HG03575 (cell line): ENCODE measurements at regions not wholly inside any gene's neighbourhood (a gene's known extent, or its start where the extent isn't known, plus 50 kb on each side); places are given as distances from the start of the nearest gene placed in this dataset.
"Not testable (repeated sequence)": the region's sequence is repeated elsewhere in the genome, so short reads cannot be mapped to it uniquely, and the experiment has no call there.

ENCODE experiments used
- ATAC-seq: cut with Tn5 transposase; IDR thresholded peaks from one replicate; pipeline ENCODE4 v1.9.1; 2021; ENCODE audit not compliant: unreplicated experiment, insufficient number of reproducible peaks, low FRiP score; ENCODE audit errors: extremely low read depth

DNA sequence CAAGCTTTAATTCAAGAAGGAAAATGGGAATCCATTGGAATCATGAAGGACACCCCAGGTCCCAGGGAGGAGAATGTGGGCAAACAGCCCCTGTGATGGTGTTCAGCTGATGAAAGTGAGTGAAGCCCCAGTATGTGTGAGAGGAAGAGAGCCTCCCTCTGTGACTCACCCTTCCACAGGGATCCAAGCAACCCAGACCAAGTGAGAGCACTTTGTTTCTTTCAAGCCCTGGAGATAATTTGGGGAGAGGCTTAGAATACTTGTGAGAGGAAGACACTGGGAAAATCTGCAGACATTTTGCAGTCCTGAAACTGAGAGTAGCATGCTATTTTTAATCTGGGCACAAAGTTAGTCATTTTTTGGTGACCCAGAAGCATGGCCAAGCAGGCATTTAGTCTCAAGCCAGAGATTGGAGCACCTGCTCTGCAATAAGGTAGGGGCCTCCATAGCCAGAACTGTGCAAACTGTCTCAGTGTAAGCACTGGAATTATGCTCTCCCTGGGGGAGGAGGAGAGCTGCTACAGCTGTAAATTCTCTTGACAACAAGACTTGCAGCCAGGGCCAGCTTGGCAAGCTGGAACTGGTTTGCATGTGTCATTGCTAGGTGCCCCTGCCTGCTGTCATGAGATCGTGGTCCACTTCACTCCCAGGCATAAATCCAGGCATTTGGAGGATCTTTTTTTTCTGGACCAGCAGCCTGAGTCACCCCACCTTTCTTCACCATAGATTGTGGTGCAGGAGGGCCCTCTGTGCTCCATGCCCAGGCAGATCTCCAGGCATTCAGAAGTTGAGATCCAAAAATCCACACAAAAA, 537.8 kb upstream of the DPPA4 start:
- no peak for ATAC-seq

DNA sequence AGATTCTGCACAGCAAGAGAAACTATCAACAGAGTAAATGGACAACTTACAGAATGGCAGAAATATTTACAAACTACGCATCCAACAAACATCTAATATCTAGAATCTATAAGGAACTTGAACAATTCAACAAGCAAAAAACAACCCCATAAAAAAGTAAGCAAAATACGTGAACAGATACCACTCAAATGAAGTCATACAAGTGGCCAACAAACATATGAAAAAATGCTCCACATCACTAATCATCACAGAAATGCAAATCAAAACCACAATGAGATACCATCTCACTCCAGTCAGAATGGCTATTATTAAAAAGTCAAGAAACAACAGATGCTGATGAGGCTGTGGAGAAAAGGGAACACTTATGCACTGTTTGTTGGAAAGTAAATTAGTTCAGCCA, 540.3 kb upstream of the DPPA4 start:
- ATAC-seq, result not testable (repeated sequence)

DNA sequence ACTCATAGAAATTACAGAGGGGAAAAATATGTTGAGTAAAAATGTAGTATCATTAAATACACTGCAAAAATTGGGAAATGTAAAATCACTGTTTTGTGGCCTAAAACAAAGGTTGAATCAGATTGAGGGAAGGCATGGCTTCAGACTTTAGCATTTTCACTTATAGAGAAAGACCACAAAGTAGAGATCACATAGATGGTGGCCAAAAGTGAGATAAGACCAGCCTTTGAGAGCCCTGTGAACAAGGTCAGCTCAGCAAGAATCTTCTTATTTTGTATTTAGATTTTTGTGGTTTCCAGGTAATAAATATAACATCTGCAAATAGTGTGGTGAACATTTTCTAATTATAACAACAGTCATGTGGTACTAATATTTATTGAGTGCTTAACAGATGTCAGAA, 544.8 kb upstream of the DPPA4 start:
- ATAC-seq, result no peak

DNA sequence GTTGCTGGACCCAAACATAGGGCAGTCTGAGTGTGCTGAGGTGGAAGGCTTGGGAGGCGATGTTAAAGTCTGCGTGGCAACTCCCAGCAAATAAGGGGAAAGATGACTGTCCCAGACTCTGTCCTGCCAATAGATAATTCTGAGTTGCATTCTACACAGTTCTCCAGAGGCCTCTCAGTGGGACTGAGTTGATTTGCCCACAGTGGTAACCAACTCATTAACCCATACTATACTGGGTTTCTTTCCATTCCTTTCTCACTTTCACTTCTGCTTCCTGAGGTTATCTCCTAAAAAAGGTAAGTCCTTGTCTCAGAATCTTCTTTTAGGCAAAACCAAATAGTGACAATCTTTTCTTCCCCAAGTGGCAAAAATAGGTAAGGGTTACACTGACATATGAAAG, 549.9 kb upstream of the DPPA4 start:
- no peak for ATAC-seq

DNA sequence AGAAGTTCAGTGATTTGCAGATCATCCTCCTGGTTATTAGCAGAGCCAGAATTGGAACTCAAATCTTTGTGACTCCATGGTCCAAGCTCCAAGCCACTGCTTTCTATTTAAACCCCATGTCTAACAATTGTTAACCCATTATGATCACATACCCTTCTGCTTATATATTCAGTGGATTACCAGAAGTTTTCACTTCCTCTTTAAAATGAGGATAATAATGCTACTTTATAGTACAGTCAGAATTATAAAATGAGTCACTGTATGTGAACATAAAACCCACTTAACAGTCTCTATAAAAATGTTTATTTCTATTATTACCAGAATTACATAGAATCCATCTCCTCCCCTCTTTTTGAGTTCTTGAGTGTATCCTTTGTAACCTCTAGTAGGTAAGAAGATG, 550.7 kb upstream of the DPPA4 start:
- ATAC-seq, result no peak

DNA sequence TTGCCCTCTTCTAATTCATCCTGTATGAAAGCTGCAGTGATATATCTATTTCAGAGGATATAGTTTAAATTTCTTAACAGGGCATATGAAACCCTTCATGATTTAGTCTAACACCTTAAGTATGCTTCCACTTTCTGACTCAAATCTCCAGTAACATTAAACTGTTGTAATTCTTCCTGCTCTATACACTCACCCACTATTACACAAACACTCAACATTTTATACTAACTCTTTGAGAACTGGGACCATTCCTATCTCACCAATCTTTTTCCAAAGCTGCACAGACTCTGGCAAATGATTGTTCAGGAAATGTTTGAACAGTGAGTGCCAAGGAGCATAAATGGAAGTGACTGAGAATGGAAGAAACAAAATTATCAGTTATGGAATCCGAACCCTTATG, 560.4 kb upstream of the DPPA4 start:
- no peak for ATAC-seq

DNA sequence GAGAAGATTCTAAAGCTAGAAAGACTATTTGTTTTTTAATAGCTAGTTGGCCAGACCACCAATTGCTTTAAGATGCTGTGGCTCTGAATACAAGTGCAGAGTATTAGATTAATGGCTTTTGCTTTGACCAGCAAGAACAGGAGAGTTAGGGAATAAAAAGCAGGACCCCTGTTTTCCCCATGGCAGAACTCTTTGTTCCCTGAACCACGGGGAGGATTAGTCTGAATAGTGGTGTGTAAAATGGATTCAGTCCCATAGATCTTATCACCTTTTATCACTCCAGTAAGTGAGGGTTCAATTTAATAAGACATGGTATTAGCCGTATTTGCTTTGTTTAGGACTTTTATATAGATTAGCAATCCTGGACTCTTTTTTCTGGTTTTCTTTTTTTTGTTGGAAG, 562.6 kb upstream of the DPPA4 start:
- no peak for ATAC-seq

DNA sequence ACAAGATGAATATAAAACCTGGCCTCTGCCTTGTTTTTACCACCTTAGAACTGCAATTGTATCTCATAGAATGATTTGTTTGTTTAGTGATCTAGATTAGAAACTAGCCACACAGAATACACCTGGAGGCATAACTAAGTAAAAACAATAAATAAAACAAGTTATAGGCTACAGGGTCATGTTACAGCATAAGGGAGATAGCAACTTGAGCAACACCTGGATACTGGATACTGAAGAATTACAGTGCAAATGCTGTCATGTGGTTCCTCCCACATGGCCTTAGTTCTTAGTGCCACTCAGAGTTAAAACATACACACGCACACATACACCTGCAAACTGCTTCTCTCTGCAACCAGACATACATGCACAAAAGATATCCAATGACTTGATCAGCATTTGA, 563.4 kb upstream of the DPPA4 start:
- no peak for ATAC-seq

DNA sequence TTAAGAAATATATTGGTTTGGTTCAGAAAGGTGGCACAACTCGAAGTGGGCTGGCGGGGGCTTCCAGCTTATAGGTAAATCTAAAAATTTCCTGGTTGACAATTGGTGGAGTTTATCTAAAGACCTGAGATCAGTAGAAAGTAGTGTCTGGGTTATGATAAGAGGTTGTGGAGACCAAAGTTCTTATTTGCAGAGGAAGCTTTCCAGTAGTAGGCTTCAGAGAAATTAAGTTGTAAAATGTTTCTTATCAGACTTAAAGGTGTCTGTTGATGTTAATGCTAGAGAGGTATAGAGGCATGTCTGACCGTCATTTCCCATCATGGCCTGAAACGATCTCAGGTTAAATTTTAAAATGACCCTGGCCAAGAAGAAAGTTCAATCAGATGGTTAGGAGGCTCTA, 565.2 kb upstream of the DPPA4 start:
- ATAC-seq, result no peak

DNA sequence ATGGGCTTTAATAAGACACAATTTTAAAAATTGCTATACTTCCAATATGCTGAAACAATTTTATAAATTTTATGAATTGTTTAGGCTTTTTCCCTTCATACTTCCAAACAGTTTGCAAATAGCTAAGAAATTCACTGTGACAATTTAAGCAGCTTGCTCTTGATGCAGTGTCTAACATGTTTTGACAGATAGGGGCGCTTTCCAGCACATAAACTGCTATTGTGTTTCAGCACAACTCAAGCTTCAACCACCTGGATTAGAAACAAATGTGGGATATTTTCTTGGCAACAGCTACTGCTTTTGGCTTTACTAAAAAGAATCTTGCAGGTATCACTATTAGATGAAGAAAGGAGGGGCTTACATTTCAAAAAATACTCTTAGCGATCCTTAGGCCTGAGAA, 565.8 kb upstream of the DPPA4 start:
- no peak for ATAC-seq

DNA sequence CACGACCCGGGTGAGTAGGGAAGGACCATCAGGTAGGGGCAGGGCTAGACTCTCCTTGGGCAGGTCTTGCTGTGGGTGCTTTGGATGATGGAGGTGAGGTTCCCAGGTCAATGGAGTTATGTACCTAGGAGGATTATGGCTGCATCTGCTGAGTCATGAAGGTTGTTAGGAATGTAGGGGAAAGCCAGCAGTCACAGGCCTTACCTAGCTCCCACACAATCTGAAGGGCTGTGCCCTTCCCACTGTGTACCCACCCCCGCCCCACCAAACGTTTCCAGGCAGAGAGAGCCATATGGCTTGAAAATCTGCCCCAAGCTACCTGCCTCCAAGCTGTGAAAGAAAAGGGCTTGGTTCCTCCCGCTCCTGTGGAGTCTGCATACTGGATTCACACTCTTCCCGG, 573.4 kb upstream of the DPPA4 start:
- no peak for ATAC-seq

DNA sequence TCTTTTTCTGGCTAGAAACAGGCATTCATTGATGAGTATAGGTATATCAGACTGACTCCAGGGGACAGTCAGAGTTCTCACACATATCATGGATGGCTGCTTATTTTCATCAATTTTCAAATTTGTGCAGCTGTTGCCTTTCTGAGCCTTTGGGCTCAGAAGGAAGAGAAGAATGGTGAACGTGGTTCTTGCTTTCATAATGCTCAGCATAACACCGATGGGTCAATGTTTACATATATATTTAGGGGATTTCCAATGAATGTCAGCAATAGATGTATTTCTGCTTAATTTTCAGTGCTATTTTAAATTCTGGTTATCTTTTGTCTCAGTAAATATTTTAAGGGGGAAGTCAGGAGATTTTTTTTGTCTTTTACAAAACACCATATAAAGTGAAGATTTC, 581.4 kb upstream of the DPPA4 start:
- ATAC-seq, result no peak

DNA sequence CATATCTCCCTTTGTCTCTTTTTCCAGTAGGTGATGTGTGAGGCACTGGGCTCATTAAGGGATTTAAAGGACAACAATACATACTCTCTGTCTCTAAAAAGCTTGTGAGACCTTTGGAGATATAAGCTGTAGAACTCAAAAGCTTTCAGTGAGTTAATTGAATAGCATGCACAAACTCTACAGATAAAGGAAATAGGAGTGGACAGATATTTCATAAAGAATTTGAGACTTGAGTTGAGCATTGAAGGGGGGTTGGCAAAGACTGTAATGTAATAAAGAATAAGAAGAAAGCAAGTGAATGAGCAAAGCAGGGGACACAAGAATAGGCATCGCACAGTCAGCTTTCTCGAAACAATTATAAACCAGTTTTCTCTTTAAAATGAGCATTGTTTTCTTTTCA, 583.4 kb upstream of the DPPA4 start:
- ATAC-seq, result no peak

DNA sequence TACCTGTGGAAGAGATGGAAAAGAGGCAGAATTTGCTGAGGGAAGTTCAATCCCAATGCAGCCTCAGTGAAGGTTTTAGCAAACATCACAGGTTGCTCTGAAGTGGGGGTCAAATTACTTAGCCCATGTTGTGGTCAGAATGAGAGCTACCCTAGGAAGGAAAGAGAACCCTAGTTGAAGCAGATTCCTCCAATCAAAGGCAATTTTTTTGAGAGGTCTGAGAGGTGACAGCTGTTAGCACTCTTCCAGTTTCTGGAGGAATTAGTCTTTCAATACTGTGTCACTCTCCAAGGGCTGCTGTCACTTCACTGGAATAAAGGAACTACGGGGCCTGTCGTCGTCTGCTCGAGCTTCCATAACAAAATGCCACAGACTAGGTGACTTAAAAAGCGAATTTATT, 584.2 kb upstream of the DPPA4 start:
- ATAC-seq, result no peak

DNA sequence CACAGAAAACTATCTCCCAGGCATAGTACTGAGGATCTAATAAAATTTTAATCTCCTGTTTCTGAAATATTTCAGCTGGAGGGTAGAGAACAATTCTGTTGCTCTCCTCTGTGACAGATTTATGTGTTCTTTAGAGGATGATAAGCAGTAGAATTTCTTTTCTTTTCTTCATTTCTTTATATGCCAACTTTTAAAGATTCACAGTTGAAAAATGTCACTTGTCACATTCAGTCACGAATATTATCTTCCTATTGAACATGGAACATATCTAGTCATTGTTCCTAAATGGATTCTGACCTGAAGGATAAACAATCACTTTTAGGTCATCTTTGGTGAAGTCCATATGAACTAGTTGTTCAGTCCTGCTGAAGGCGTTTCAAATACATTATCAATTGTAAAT, 585.5 kb upstream of the DPPA4 start:
- ATAC-seq, result no peak

DNA sequence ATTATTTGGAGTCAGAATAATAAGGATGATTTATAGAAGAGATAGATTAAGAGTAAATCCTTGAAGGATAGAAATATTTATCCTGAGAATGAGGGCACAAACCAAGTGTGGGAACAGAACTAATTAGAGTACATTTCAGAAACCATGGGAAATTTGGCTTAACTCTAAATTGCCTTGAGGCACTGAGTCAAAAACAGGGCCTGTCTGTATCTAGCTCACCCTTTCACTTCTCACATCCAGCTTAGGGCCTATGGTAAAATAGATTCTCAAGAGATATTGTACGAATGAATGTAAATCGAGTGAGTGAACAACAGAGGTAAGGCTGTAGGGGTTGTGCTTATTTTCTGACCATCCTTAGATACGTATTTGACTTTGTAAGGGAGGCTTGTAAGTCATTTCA, 586.1 kb upstream of the DPPA4 start:
- no peak for ATAC-seq

DNA sequence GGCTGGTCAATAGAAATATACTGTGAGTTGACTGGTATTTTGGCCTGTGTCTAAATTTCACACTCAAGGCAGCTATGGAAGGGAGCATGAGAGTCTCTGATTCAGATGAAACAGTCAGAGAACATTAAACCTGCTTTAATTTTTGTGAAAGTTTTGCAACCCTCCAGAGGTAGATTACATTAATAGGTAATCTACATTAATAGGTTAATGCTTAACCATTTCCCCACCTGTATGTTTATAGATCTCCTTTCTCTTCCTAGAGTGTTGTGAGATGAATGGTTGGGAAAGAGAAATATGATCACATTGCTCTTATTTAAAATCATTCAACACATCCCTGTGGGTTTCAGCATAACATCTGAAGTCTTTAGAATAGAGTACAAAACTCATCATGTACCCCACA, 586.9 kb upstream of the DPPA4 start:
- no peak for ATAC-seq

DNA sequence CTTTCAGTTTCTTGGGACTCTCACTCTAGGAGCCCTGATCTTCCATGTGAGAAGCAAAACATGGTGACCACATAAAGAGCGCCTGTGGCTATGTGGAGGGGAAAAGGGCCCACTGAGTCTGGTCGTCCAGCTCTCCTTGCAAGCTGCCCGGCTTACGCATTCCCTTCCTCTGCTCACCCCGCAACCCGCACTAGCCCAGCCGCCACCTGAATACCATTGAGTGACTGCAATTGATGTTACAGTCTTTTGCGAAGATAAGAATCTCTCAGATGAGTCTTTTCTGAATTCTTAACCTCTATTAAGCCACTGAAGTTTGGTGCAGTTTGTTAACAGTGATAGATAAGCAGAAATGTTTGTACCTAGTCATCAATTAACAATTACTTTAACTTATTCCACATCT, 589.0 kb upstream of the DPPA4 start:
- no peak for ATAC-seq

DNA sequence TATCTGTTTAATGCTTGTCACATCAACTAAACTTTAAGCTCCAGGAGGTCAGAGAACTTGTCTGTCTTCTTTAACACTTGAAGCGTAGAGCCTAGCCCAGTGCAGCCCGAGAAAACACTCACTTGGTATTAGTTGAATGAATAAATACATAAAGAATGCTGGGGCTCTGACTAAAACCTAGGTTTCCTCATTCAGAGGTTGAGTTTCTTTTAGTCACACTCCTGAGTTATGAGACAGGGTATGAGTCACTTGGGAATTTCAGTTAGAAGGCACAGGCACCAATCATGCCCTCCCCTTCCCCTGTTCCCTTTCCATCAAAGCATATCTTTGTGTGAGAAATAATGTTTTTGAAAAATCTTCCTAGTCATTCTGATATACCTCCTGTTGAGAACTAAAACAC, 589.8 kb upstream of the DPPA4 start:
- ATAC-seq, result no peak

DNA sequence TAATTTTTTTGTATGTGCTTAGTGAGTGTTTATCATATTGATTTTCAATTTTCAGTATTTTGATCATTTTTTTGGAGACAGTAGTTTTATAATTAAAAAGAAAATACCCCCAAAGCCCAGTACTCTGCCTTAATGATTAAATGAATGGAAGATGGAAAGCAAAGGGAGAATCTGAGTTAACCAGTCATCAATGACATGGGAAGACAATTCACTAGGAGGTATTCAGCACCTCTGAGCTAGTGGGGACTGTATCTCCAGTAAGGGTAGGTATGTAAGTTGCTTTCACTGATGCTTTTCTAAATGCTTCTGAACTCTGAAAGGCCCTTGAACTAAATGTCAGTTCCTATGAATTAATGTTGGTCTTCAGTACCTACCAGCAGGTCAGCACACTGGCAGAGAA, 590.4 kb upstream of the DPPA4 start:
- no peak for ATAC-seq

DNA sequence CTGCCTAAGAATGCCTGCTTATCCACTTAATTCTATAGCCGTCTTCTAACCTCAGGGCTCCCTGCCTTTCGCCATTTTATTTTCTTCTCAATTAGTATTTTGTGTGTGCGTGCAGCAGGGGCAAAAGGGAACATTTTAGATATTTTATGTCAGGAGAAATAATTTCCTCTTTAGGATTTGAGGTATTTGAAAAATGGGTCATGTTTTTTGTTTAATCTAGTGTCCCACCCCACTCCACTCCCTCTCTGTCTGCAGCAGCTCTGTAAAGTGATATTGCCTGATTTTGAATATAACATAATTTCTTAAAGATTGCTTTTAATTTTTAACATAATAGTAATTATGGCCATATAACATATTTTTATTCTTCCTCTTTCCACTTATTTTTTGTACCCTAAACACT, 593.2 kb upstream of the DPPA4 start:
- ATAC-seq, result no peak
